GM21528 (cell line): ENCODE measurements at regions not wholly inside any gene's neighbourhood (a gene's known extent, or its start where the extent isn't known, plus 50 kb on each side); places are given as distances from the start of the nearest gene placed in this dataset.
"Not testable (repeated sequence)": the region's sequence is repeated elsewhere in the genome, so short reads cannot be mapped to it uniquely, and the experiment has no call there.

Experiments
- ATAC-seq: cut with Tn5 transposase; IDR thresholded peaks from one replicate; pipeline ENCODE4 v1.9.1; 2021; ENCODE audit warnings: mild to moderate bottlenecking, moderate library complexity; ENCODE audit not compliant: unreplicated experiment, low FRiP score

GRCh38 chr6:63010962-63011361 lies 200.3 kb upstream of the FKBP1C start:
- ATAC-seq = not testable (repeated sequence)

GRCh38 chr6:63014290-63014689 lies 197.0 kb upstream of the FKBP1C start:
- ATAC-seq = no peak

GRCh38 chr6:63022631-63023030 lies 188.6 kb upstream of the FKBP1C start:
- no peak for ATAC-seq

- ATAC-seq = no peak
Measured at GRCh38 chr6:63023726-63024125, 187.5 kb upstream of the FKBP1C start.

GRCh38 chr6:63049216-63049615 lies 162.1 kb upstream of the FKBP1C start:
- no peak for ATAC-seq

GRCh38 chr6:63053206-63053605 lies 158.1 kb upstream of the FKBP1C start:
- not testable (repeated sequence) for ATAC-seq

GRCh38 chr6:63058601-63059000 lies 152.7 kb upstream of the FKBP1C start:
- ATAC-seq = no peak

GRCh38 chr6:63063631-63064271 lies 147.5 kb upstream of the FKBP1C start:
- ATAC-seq = no peak

GRCh38 chr6:63066055-63066704 lies 145.1 kb upstream of the FKBP1C start:
- ATAC-seq = peak; percentile 93

- ATAC-seq = no peak
Measured at GRCh38 chr6:63094947-63095346, 116.3 kb upstream of the FKBP1C start.

GRCh38 chr6:63097222-63097621 lies 114.0 kb upstream of the FKBP1C start:
- ATAC-seq = peak; percentile 66

- ATAC-seq = no peak
Measured at GRCh38 chr6:63098789-63099188, 112.5 kb upstream of the FKBP1C start.

- ATAC-seq = no peak
Measured at GRCh38 chr6:63099772-63100459, 111.4 kb upstream of the FKBP1C start.

GRCh38 chr6:63114610-63115211 lies 96.6 kb upstream of the FKBP1C start:
- peak; percentile 77 for ATAC-seq

- no peak for ATAC-seq
Measured at GRCh38 chr6:63121166-63121565, 90.1 kb upstream of the FKBP1C start.

GRCh38 chr6:63140114-63140513 lies 71.2 kb upstream of the FKBP1C start:
- ATAC-seq = no peak

GRCh38 chr6:63140692-63141318 lies 70.5 kb upstream of the FKBP1C start:
- no peak for ATAC-seq

- no peak for ATAC-seq
Measured at GRCh38 chr6:63149730-63150129, 61.5 kb upstream of the FKBP1C start.

GRCh38 chr6:63154535-63154934 lies 56.7 kb upstream of the FKBP1C start:
- ATAC-seq = no peak
